Choroid plexus epithelial cell (primary cell): ENCODE measurements at regions not wholly inside any gene's neighbourhood (a gene's known extent, or its start where the extent isn't known, plus 50 kb on each side); places are given as distances from the start of the nearest gene placed in this dataset.

ENCODE experiments used
- DNase-seq: peaks from one replicate; pipeline ENCODE4 v3.0.0-alpha.2; 2010; ENCODE audit warnings: low read depth
- H3K4me3 ChIP-seq: 2 replicates; pipeline ENCODE4 v1.5.1; 2011; ENCODE audit warnings: low read depth, mild to moderate bottlenecking, control low read depth, low read length, moderate library complexity
- CTCF ChIP-seq: conservative IDR thresholded peaks from 2 replicates; pipeline ENCODE4 v1.5.1; 2011; ENCODE audit warnings: low read depth, mild to moderate bottlenecking, control low read depth, inconsistent platforms, low read length, moderate library complexity

GRCh38 chr15:88741671-88742070 lies 61.6 kb upstream of the ACAN start:
- no peak for DNase-seq
- H3K4me3 ChIP-seq, result no peak overlapping the region
- no peak for TF ChIP-seq CTCF

- H3K4me3 ChIP-seq, result no peak overlapping the region
- no peak for TF ChIP-seq CTCF
- no peak for DNase-seq
Measured at GRCh38 chr15:88742161-88742560, 61.1 kb upstream of the ACAN start.

- TF ChIP-seq CTCF, result no peak
- peak; percentile 37 for DNase-seq
- H3K4me3 ChIP-seq, result no peak overlapping the region
Measured at GRCh38 chr15:88744548-88745020, 58.7 kb upstream of the ACAN start.

GRCh38 chr15:88745065-88745464 lies 58.2 kb upstream of the ACAN start:
- no peak overlapping the region for H3K4me3 ChIP-seq
- peak; percentile 12 for DNase-seq
- no peak for TF ChIP-seq CTCF

GRCh38 chr15:88745696-88746095 lies 57.5 kb upstream of the ACAN start:
- no peak for TF ChIP-seq CTCF
- no peak overlapping the region for H3K4me3 ChIP-seq
- DNase-seq, result peak; percentile 73

GRCh38 chr15:88746451-88746850 lies 56.8 kb upstream of the ACAN start:
- H3K4me3 ChIP-seq, result no peak overlapping the region
- no peak for DNase-seq
- TF ChIP-seq CTCF, result no peak

GRCh38 chr15:88747111-88747510 lies 56.1 kb upstream of the ACAN start:
- DNase-seq, result no peak
- no peak overlapping the region for H3K4me3 ChIP-seq
- no peak for TF ChIP-seq CTCF
